DMS 273 (cell line): ENCODE measurements at regions not wholly inside any gene's neighbourhood (a gene's known extent, or its start where the extent isn't known, plus 50 kb on each side); places are given as distances from the start of the nearest gene placed in this dataset.

ENCODE experiments used
- DNase-seq: peaks from one replicate; lab custom pipeline; 2025; ENCODE audit not compliant: unreplicated experiment; lab: John Stamatoyannopoulos, UW

DNA sequence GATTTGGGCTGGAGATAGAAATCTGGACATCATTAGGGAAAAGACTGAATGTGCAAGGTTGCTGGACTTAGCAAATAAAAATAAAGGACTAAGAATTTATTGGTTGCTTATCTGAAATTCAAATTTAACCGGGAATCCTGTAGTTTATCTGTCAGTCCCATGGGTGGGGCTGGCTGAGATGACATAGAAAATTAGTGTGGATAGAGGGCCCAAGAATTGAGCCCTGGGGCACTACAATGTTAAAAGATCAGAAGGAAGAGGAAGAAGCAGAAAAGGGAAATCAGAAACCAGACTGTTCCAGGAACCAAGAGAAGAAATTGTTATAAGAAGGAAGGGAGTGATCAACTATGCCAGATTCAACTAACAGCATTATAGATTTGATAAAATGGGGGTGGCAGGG lies 96.7 kb upstream of the CCDC196 start:
- no peak for DNase-seq

GRCh38 chr14:66395300-66395699 lies 90.9 kb upstream of the CCDC196 start:
- DNase-seq, result peak; percentile 15

DNA sequence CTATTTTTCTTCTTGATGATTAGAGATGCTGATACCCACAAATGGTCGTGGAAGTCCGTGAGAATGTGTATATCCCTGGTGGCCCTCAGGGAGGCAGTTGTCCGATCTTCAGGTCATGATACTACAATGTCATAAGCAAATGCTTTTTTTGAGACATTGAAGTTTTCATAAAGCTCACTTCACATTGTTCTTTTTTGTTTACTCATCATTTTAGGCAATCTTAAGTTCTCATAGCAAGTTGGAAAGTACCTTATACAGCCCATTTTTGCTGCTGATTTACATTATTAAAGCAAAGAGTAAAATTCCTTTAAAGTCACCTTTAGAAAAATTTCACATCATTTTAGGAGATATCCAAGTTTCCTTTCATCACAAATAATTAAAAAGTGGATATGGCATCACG lies 90.0 kb upstream of the CCDC196 start:
- DNase-seq, result no peak

DNA sequence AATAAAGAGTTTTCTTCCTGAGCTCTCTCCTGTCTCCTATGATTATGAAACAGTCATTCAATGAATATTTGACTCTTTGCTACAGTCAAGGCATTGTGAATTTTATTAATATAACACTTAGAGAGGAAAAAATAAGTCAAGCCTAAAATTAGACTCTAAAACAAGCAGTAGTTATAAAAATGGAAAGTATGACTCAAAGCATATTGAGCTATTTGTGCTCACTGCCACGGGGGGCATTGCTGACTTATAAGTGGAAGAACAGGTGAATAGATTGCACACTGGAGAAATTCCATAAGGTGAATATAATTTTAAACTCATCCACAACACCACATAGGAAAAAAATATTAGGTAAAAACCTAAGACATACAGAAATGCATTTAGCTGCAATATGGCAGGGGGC lies 87.7 kb upstream of the CCDC196 start:
- DNase-seq, result no peak

- peak; percentile 64 for DNase-seq
Observed at GRCh38 chr14:66401449-66402095, 84.6 kb upstream of the CCDC196 start.

GRCh38 chr14:66403183-66403582 lies 83.0 kb upstream of the CCDC196 start:
- DNase-seq, result peak; percentile 60

DNA sequence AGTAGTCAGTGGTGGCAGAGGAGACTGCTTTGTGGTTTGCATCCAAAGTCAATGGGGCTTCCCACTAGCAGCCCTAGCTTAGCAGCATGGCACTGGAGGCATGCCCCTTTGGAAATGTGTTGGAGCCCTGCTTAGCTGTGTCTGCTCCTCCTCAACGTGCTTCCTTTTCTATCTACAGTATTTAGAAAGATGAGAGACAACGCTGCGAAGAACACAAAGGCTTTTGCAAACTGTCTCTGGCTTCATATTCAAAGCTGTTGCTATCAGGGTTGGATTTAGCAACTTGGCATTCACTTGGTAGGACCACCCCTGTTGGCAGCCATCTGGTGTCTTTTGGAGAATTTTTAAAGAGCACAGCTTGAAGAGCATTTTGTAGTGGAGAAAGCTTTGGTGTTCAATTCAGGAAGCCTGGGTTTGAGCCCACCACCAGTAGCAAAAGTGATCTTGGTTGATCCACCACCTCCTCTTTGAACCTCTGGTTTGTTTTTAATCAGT lies 82.1 kb upstream of the CCDC196 start:
- peak; percentile 14 for DNase-seq

- peak; percentile 19 for DNase-seq
Observed at GRCh38 chr14:66405158-66405557, 81.0 kb upstream of the CCDC196 start.

DNA sequence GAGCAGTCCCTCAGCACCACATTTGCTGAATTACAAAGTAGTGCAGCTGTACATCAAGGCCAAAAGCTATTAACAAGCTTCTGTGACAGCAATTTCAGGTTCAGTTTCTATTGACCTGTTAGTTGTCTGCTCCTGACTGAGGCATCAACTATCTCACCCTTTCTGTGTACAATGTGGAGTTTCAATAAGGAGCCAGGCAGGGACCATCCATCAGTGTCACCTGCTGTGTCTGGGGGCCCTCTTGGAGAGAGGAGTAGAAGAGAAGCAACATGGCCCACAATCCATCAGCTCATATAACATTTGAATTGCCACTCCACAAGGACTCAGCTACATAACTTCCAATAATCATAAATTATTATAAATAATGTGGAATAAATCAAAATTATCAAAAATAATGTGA lies 72.3 kb upstream of the CCDC196 start:
- no peak for DNase-seq

GRCh38 chr14:66414511-66414910 lies 71.7 kb upstream of the CCDC196 start:
- no peak for DNase-seq

GRCh38 chr14:66420251-66421006 lies 65.7 kb upstream of the CCDC196 start:
- DNase-seq, result no peak

DNA sequence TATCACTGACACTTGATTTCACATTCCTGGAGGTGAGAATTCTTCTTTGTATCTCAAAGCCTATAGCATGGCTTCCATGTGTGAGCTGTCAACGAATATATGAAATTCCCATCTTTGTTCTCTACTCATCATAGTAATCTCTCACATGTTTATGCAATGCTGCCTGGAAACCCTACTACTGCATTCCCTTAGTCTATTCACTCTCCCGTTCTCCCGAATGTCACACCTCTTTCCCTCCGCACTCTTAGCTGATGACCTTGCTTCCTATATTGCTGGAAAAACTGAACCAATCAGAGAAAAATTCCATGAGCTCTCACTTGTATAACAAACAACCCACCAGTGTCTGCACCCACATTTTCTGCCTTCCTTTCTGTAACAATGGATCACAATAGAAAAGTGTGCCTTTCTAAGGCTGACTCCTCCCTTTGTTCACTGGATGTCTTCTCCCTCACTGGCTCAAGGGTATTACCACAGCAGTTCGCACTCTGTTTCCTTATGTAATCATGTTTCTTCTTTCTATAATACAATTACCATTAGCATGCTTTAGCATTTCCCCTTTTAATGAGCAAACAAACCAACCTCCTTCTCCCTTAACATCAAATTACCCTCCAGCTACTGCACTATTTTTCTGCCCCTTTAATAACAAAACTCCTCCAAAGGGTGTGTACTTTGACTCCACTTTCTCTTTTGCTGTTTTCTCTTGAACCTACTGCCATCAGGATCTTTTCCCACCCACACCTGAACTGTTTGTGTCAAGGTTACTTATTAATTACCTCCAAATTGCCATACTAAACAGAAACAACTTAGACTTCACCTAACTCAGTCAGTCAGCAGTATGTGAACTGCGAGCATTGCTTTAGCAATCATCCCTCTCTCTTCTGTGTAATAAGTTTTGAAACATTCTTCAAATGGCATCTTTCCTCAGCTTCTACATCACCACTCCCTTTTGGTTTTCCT lies 63.9 kb upstream of the CCDC196 start:
- DNase-seq, result no peak

GRCh38 chr14:66425402-66425801 lies 60.8 kb upstream of the CCDC196 start:
- DNase-seq, result no peak

GRCh38 chr14:66426451-66426850 lies 59.7 kb upstream of the CCDC196 start:
- DNase-seq, result no peak

GRCh38 chr14:66432334-66432733 lies 53.8 kb upstream of the CCDC196 start:
- DNase-seq, result no peak

DNA sequence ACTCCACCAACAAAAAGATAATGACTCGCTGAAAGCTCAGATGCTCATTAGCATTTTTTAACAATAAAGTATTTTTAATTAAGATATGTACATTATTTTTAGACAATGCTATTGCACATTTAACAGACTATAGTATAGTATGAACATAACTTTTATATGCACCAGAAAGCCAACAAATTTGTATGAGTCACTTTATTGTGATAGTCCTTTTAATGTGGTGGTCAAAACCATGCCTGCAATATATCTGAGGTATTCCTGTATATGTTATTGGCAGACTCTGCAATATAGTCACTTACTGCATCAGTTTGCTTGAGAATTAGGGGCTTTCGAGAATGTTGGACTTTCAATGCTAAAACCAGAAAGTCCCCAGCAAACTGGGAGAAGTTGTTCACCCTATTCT lies 51.7 kb upstream of the CCDC196 start:
- DNase-seq, result no peak

GRCh38 chr14:66435683-66436082 lies 50.5 kb upstream of the CCDC196 start:
- no peak for DNase-seq
